PC-3 (cell line): ENCODE measurements at regions not wholly inside any gene's neighbourhood (a gene's known extent, or its start where the extent isn't known, plus 50 kb on each side); places are given as distances from the start of the nearest gene placed in this dataset.

ENCODE experiments used
- EZH2 ChIP-seq: fragments of 300-600 bp; sonication (generic); IDR thresholded peaks from one replicate; pipeline ENCODE4 v1.6.1; 2017; ENCODE audit warnings: antibody characterized with exemption, mild to moderate bottlenecking, low read length; ENCODE audit not compliant: unreplicated experiment
- EZH2phosphoT487 ChIP-seq: fragments of 300-600 bp; sonication (generic); IDR thresholded peaks from 2 replicates; pipeline ENCODE4 v1.6.1; 2018; ENCODE audit warnings: mild to moderate bottlenecking, antibody characterized with exemption, low read length, borderline replicate concordance
- TF ChIP-seq, protein P1 (sequence below): fragments of 300-600 bp; sonication (generic); conservative IDR thresholded peaks from 2 replicates; pipeline ENCODE4 v1.5.1; 2017; ENCODE audit warnings: antibody characterized with exemption, low read depth, mild to moderate bottlenecking, low read length

GRCh38 chr14:86357876-86358275 is 827.9 kb downstream of the FLRT2 start:
- TF ChIP-seq, protein P1, sequence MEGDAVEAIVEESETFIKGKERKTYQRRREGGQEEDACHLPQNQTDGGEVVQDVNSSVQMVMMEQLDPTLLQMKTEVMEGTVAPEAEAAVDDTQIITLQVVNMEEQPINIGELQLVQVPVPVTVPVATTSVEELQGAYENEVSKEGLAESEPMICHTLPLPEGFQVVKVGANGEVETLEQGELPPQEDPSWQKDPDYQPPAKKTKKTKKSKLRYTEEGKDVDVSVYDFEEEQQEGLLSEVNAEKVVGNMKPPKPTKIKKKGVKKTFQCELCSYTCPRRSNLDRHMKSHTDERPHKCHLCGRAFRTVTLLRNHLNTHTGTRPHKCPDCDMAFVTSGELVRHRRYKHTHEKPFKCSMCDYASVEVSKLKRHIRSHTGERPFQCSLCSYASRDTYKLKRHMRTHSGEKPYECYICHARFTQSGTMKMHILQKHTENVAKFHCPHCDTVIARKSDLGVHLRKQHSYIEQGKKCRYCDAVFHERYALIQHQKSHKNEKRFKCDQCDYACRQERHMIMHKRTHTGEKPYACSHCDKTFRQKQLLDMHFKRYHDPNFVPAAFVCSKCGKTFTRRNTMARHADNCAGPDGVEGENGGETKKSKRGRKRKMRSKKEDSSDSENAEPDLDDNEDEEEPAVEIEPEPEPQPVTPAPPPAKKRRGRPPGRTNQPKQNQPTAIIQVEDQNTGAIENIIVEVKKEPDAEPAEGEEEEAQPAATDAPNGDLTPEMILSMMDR = no peak
- no peak for TF ChIP-seq EZH2phosphoT487
- TF ChIP-seq EZH2 = no peak
